ENCODE measurements at regions not wholly inside any gene's neighbourhood (a gene's known extent, or its start where the extent isn't known, plus 50 kb on each side); places are given as distances from the start of the nearest gene placed in this dataset.

DNA sequence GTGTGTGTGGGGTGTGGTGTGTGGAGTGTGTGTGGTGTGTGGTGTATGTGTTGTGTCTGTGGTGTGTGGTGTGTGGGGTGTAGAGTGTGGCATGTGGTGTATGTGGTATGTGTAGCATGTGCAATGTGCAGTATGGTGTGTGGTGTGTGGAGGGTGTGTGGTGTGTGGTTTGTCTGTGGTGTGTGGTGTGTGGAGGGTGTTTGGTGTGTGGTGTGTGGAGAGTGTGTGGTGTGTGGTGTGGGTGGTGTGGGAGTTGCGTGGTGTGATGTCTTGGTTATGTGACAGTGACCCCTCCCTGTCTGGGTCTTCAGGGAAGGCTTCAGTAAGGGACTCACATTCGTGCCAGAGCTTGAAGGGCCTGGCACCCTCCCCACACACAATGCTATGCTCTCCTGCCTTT is 718.2 kb upstream of the SOX11 start:
- ChIA-PET CTCF (no interaction called here), RAD21 (ENCODE audit: low non-redundant PET in 1 of 2, low total read pairs in 2 of 2, uncharacterized antibody in 2 of 2, unreplicated experiment in 2 of 2) (no interaction called here), POLR2A (no interaction called here)
- Histone ChIP-seq H3K27ac (ENCODE audit: low read depth, low read length) (no peak overlapping the region), H2AFZ (ENCODE audit: low read depth, low read length, poor library complexity, severe bottlenecking) (no peak overlapping the region), H3K36me3 (ENCODE audit: control insufficient read depth in 1 of 2, insufficient read depth in 2 of 2, low read length in 2 of 2) (no peaks in the 10 kb centered on the region), H3K9me3 (ENCODE audit: control insufficient read depth in 1 of 2, insufficient read depth in 1 of 2, low read depth in 1 of 2, low read length in 2 of 2) (peaks cover 12 to 33% of the 10 kb centered on the region in 2 experiments; a peak in 3 of 4 replicates), H3K4me2 (ENCODE audit: low read length) (no peak overlapping the region), H3K9ac (ENCODE audit: low read length) (no peak overlapping the region), H3K4me1 (ENCODE audit: control insufficient read depth in 1 of 2, insufficient read depth in 2 of 2, low read length in 2 of 2) (no peaks in the 10 kb centered on the region), H3K79me2 (ENCODE audit: insufficient read depth, low read length) (no peaks in the 10 kb centered on the region), H3K9me2 (ENCODE audit: insufficient read depth) (no peaks in the 10 kb centered on the region), H3K27me3 (ENCODE audit: insufficient read depth, low read length) (no peaks in the 10 kb centered on the region), H3K4me3 (replicated peaks in 1 of 2; ENCODE audit: low read depth in 1 of 2, low read length in 2 of 2) (no peak overlapping the region), H4K20me1 (ENCODE audit: insufficient read depth) (no peaks in the 10 kb centered on the region; the same call in 1 of the 2 replicates)
- no TSS peak for BruUV-seq (replicated peaks)
- ATAC-seq (no peak), DNase-seq (ENCODE audit: low read depth, low spot score) (no peak)
- TF ChIP-seq EZH2phosphoT487 (IDR thresholded peaks at IDR 0.05; ENCODE audit: borderline replicate concordance) = no peak
- TF ChIP-seq FOSL1 (IDR thresholded peaks at IDR 0.05; ENCODE audit: low read depth) = no peak
- TF ChIP-seq, protein P1, sequence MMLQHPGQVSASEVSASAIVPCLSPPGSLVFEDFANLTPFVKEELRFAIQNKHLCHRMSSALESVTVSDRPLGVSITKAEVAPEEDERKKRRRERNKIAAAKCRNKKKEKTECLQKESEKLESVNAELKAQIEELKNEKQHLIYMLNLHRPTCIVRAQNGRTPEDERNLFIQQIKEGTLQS (IDR thresholded peaks at IDR 0.05) = no peak
- TF ChIP-seq SRF (IDR thresholded peaks at IDR 0.05; ENCODE audit: low read depth) = no peak
- TF ChIP-seq EZH2 (IDR thresholded peaks at IDR 0.05) = no peak
- TF ChIP-seq POLR2AphosphoS5 (IDR thresholded peaks at IDR 0.05; ENCODE audit: low read depth, low read length) = no peak
- TF ChIP-seq, protein P2, sequence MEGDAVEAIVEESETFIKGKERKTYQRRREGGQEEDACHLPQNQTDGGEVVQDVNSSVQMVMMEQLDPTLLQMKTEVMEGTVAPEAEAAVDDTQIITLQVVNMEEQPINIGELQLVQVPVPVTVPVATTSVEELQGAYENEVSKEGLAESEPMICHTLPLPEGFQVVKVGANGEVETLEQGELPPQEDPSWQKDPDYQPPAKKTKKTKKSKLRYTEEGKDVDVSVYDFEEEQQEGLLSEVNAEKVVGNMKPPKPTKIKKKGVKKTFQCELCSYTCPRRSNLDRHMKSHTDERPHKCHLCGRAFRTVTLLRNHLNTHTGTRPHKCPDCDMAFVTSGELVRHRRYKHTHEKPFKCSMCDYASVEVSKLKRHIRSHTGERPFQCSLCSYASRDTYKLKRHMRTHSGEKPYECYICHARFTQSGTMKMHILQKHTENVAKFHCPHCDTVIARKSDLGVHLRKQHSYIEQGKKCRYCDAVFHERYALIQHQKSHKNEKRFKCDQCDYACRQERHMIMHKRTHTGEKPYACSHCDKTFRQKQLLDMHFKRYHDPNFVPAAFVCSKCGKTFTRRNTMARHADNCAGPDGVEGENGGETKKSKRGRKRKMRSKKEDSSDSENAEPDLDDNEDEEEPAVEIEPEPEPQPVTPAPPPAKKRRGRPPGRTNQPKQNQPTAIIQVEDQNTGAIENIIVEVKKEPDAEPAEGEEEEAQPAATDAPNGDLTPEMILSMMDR (IDR thresholded peaks at IDR 0.05 in 2 of 3, conservative IDR thresholded peaks at IDR 0.05 in 1 of 3; ENCODE audit: borderline replicate concordance in 1 of 3, insufficient read depth in 1 of 3, low read depth in 2 of 3, low read length in 2 of 3) = no peak
- no peak for TF ChIP-seq YY1 (IDR thresholded peaks at IDR 0.05; ENCODE audit: extremely low read depth, insufficient replicate concordance, low read depth, low read length)
- TF ChIP-seq JUND (IDR thresholded peaks at IDR 0.05) = no peak
- TF ChIP-seq POLR2A (IDR thresholded peaks at IDR 0.05; ENCODE audit: borderline replicate concordance, extremely low read depth, insufficient read depth, insufficient read length) = no peak
- TF ChIP-seq SIN3A (IDR thresholded peaks at IDR 0.05; ENCODE audit: low read depth) = no peak
- no peak for TF ChIP-seq CBX3 (IDR thresholded peaks at IDR 0.05; ENCODE audit: low read depth)
- no peak for TF ChIP-seq CEBPB (IDR thresholded peaks at IDR 0.05; ENCODE audit: low read depth)
- TF ChIP-seq ZFX (IDR thresholded peaks at IDR 0.05) = no peak
- no peak for TF ChIP-seq RAD21 (IDR thresholded peaks at IDR 0.05; ENCODE audit: low read depth)
- no peak for TF ChIP-seq EGR1 (IDR thresholded peaks at IDR 0.05; ENCODE audit: low read depth)
- TF ChIP-seq, protein P3, sequence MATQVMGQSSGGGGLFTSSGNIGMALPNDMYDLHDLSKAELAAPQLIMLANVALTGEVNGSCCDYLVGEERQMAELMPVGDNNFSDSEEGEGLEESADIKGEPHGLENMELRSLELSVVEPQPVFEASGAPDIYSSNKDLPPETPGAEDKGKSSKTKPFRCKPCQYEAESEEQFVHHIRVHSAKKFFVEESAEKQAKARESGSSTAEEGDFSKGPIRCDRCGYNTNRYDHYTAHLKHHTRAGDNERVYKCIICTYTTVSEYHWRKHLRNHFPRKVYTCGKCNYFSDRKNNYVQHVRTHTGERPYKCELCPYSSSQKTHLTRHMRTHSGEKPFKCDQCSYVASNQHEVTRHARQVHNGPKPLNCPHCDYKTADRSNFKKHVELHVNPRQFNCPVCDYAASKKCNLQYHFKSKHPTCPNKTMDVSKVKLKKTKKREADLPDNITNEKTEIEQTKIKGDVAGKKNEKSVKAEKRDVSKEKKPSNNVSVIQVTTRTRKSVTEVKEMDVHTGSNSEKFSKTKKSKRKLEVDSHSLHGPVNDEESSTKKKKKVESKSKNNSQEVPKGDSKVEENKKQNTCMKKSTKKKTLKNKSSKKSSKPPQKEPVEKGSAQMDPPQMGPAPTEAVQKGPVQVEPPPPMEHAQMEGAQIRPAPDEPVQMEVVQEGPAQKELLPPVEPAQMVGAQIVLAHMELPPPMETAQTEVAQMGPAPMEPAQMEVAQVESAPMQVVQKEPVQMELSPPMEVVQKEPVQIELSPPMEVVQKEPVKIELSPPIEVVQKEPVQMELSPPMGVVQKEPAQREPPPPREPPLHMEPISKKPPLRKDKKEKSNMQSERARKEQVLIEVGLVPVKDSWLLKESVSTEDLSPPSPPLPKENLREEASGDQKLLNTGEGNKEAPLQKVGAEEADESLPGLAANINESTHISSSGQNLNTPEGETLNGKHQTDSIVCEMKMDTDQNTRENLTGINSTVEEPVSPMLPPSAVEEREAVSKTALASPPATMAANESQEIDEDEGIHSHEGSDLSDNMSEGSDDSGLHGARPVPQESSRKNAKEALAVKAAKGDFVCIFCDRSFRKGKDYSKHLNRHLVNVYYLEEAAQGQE (IDR thresholded peaks at IDR 0.05; ENCODE audit: low read depth) = no peak
- TF ChIP-seq, protein P4, sequence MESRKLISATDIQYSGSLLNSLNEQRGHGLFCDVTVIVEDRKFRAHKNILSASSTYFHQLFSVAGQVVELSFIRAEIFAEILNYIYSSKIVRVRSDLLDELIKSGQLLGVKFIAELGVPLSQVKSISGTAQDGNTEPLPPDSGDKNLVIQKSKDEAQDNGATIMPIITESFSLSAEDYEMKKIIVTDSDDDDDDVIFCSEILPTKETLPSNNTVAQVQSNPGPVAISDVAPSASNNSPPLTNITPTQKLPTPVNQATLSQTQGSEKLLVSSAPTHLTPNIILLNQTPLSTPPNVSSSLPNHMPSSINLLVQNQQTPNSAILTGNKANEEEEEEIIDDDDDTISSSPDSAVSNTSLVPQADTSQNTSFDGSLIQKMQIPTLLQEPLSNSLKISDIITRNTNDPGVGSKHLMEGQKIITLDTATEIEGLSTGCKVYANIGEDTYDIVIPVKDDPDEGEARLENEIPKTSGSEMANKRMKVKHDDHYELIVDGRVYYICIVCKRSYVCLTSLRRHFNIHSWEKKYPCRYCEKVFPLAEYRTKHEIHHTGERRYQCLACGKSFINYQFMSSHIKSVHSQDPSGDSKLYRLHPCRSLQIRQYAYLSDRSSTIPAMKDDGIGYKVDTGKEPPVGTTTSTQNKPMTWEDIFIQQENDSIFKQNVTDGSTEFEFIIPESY (IDR thresholded peaks at IDR 0.05; ENCODE audit: extremely low read depth, insufficient replicate concordance, low read length) = no peak
- no peak for TF ChIP-seq ELF1 (IDR thresholded peaks at IDR 0.05; ENCODE audit: borderline replicate concordance, low read depth)
- no peak for TF ChIP-seq TCF7L2 (IDR thresholded peaks at IDR 0.05; ENCODE audit: borderline replicate concordance, extremely low read depth, insufficient read depth, insufficient read length)
- intact Hi-C loops (cut with micrococcal nuclease) = no loop called here
